Esophagus squamous epithelium (tissue), 5 donors: ENCODE measurements at regions not wholly inside any gene's neighbourhood (a gene's known extent, or its start where the extent isn't known, plus 50 kb on each side); places are given as distances from the start of the nearest gene placed in this dataset.

ENCODE experiments used
- DNase-seq: peaks from one replicate; lab custom pipeline; 2025; lab: John Stamatoyannopoulos, UW
- H3K27ac ChIP-seq, 4 donors: fragments of 200-600 bp; sonication (generic); one replicate each; pipeline ENCODE4 v1.5.1; 2016 to 2019; ENCODE audit warnings: mild to moderate bottlenecking in 1 of 4
- H3K27me3 ChIP-seq, 4 donors: fragments of 200-600 bp; sonication (generic); 1 replicate in 3 of 4; 2 replicates in 1 of 4; pipeline versions ENCODE4 v1.5.1 to v1.6.0; 2017 to 2021; ENCODE audit warnings: antibody characterized with exemption in 1 of 4
- H3K36me3 ChIP-seq, 3 donors: fragments of 200-600 bp; sonication (generic); one replicate each; pipeline ENCODE4 v1.5.1; 2016 to 2019
- H3K4me1 ChIP-seq, 3 donors: fragments of 200-600 bp; sonication (generic); one replicate each; pipeline ENCODE4 v1.5.1; 2017 to 2019
- H3K4me3 ChIP-seq, 4 donors: fragments of 200-600 bp; sonication (generic); 1 replicate in 3 of 4; 2 replicates in 1 of 4; pipeline ENCODE4 v1.5.1; 2016 to 2019; ENCODE audit warnings: mild to moderate bottlenecking in 2 of 4, moderate library complexity in 1 of 4
- H3K9me3 ChIP-seq, 3 donors: fragments of 200-600 bp; sonication (generic); one replicate each; pipeline ENCODE4 v1.5.1; 2016 to 2019
- CTCF ChIP-seq, 6 experiments: fragments of 450-650 bp in 4 of 6; fragments of 200-600 bp in 2 of 6; sonication (generic) in 2 of 6; IDR thresholded peaks; one replicate each; pipeline ENCODE4 v1.5.1; 2016 to 2019; ENCODE audit warnings: antibody characterized with exemption in 6 of 6, mild to moderate bottlenecking in 4 of 6, moderate library complexity in 4 of 6
- POLR2A ChIP-seq, 4 donors: fragments of 450-650 bp; IDR thresholded peaks; one replicate each; pipeline ENCODE4 v1.6.1; 2017; ENCODE audit warnings: antibody characterized with exemption in 4 of 4, mild to moderate bottlenecking in 4 of 4, moderate library complexity in 3 of 4
- WGBS, 2 donors: methylation state at CpG; one replicate each; pipeline ENCODE4 v1.1.5; 2018; 5-methylcytosine and 5-hydroxymethylcytosine counted together
- intact Hi-C: fragments of 100-400 bp; cut with DNase I; formaldehyde crosslinking; loops from one replicate; pipeline ENCODE4 v1.15.0; 2022
- donor health status: DM: yes; HTN: yes; CAD: no.

- intact Hi-C loops: no loop called here
- TF ChIP-seq CTCF (IDR thresholded peaks at IDR 0.05) (no peak), POLR2A (IDR thresholded peaks at IDR 0.05) (no peak)
- Histone ChIP-seq H3K4me1 (no peaks in the 10 kb centered on the region), H3K36me3 (no peaks in the 10 kb centered on the region), H3K27ac (no peak overlapping the region), H3K9me3 (no peaks in the 10 kb centered on the region), H3K4me3 (no peak overlapping the region), H3K27me3 (no peaks in the 10 kb centered on the region)
- 72 to 83% methylated on average over 3 of the region's 3 CpGs for WGBS, 2 donors
- no peak for DNase-seq
Measured at GRCh38 chr15:54808321-54808720, 388.4 kb downstream of the RSL24D1 start.

- Histone ChIP-seq H3K36me3 (no peaks in the 10 kb centered on the region), H3K27me3 (no peaks in the 10 kb centered on the region), H3K4me1 (no peaks in the 10 kb centered on the region), H3K4me3 (no peak overlapping the region), H3K9me3 (no peaks in the 10 kb centered on the region), H3K27ac (no peak overlapping the region)
- WGBS, 2 donors: 35 to 50% methylated on average over 1 of the region's 1 CpG
- intact Hi-C loops: no loop called here
- DNase-seq: no peak
- TF ChIP-seq POLR2A (IDR thresholded peaks at IDR 0.05): no peak
- no peak for TF ChIP-seq CTCF (IDR thresholded peaks at IDR 0.05)
Measured at GRCh38 chr15:54803987-54804386, 392.8 kb downstream of the RSL24D1 start.

- no peak for TF ChIP-seq POLR2A (IDR thresholded peaks at IDR 0.05)
- TF ChIP-seq CTCF (IDR thresholded peaks at IDR 0.05): no peak
- no peaks in the 10 kb centered on the region for H3K4me1 ChIP-seq
- H3K36me3 ChIP-seq: no peaks in the 10 kb centered on the region
- H3K4me3 ChIP-seq: no peak overlapping the region
- H3K27ac ChIP-seq: no peak overlapping the region
- DNase-seq: no peak
- no peaks in the 10 kb centered on the region for H3K9me3 ChIP-seq
- H3K27me3 ChIP-seq: no peaks in the 10 kb centered on the region
- intact Hi-C loops: no loop called here
- 51 to 52% methylated on average over 4 of the region's 4 CpGs for WGBS, 2 donors
Measured at GRCh38 chr15:54803134-54803808, 393.5 kb downstream of the RSL24D1 start.

- H3K9me3 ChIP-seq: no peaks in the 10 kb centered on the region
- H3K4me3 ChIP-seq: no peak overlapping the region
- no peaks in the 10 kb centered on the region for H3K27me3 ChIP-seq
- DNase-seq: no peak
- H3K36me3 ChIP-seq: no peaks in the 10 kb centered on the region
- intact Hi-C loops: no loop called here
- TF ChIP-seq POLR2A (IDR thresholded peaks at IDR 0.05) (no peak), CTCF (IDR thresholded peaks at IDR 0.05) (no peak)
- 45 to 87% methylated on average over 1 of the region's 1 CpG for WGBS, 2 donors
- no peak overlapping the region for H3K27ac ChIP-seq
- no peaks in the 10 kb centered on the region for H3K4me1 ChIP-seq
Measured at GRCh38 chr15:54792526-54792925, 404.2 kb downstream of the RSL24D1 start.

GRCh38 chr15:54790693-54791092 lies 406.0 kb downstream of the RSL24D1 start:
- no peak overlapping the region for H3K27ac ChIP-seq
- intact Hi-C loops: no loop called here
- H3K27me3 ChIP-seq: no peaks in the 10 kb centered on the region
- no peaks in the 10 kb centered on the region for H3K9me3 ChIP-seq
- H3K4me3 ChIP-seq: no peak overlapping the region
- DNase-seq: no peak
- H3K36me3 ChIP-seq: no peaks in the 10 kb centered on the region
- 27 to 36% methylated on average over 1 of the region's 1 CpG for WGBS, 2 donors
- TF ChIP-seq CTCF (IDR thresholded peaks at IDR 0.05) (no peak), POLR2A (IDR thresholded peaks at IDR 0.05) (no peak)
- H3K4me1 ChIP-seq: no peaks in the 10 kb centered on the region
